Right renal cortex interstitium (tissue), 3 donors: ENCODE measurements at regions not wholly inside any gene's neighbourhood (a gene's known extent, or its start where the extent isn't known, plus 50 kb on each side); places are given as distances from the start of the nearest gene placed in this dataset.
"Not testable (repeated sequence)": the region's sequence is repeated elsewhere in the genome, so short reads cannot be mapped to it uniquely, and the experiment has no call there.

Experiments
- DNase-seq, 3 donors: peaks; one replicate each; pipeline ENCODE4 v3.0.0-alpha.2; 2013; ENCODE audit warnings: low read depth in 3 of 3, low spot score in 2 of 3

GRCh38 chr4:179145746-179146525 lies 1703.7 kb upstream of the AGA start:
- no peak for DNase-seq

GRCh38 chr4:179151770-179152169 lies 1709.5 kb upstream of the AGA start:
- no peak for DNase-seq

- DNase-seq, result no peak
Measured at GRCh38 chr4:179163147-179163546, 1720.9 kb upstream of the AGA start.

GRCh38 chr4:179164267-179164999 lies 1722.2 kb upstream of the AGA start:
- no peak for DNase-seq

- no peak for DNase-seq
Measured at GRCh38 chr4:179165000-179165738, 1722.9 kb upstream of the AGA start.

GRCh38 chr4:179165862-179166261 lies 1723.6 kb upstream of the AGA start:
- no peak for DNase-seq

GRCh38 chr4:179170308-179170707 lies 1728.1 kb upstream of the AGA start:
- not testable (repeated sequence) for DNase-seq

GRCh38 chr4:179182741-179183140 lies 1740.5 kb upstream of the AGA start:
- DNase-seq, result no peak

- DNase-seq, result no peak
Measured at GRCh38 chr4:179195887-179196286, 1753.7 kb upstream of the AGA start.

GRCh38 chr4:179196511-179196910 lies 1754.3 kb upstream of the AGA start:
- no peak for DNase-seq

- no peak for DNase-seq
Measured at GRCh38 chr4:179200681-179201080, 1758.4 kb upstream of the AGA start.

GRCh38 chr4:179225594-179225993 lies 1783.4 kb upstream of the AGA start:
- no peak for DNase-seq

GRCh38 chr4:179248821-179249220 lies 1806.6 kb upstream of the AGA start:
- no peak for DNase-seq

GRCh38 chr4:179268791-179269190 lies 1826.6 kb upstream of the AGA start:
- no peak for DNase-seq

- DNase-seq, result no peak
Measured at GRCh38 chr4:179272282-179272681, 1830.0 kb upstream of the AGA start.

- DNase-seq, result no peak
Measured at GRCh38 chr4:179278647-179279046, 1836.4 kb upstream of the AGA start.

- DNase-seq, result no peak
Measured at GRCh38 chr4:179285696-179286095, 1843.5 kb upstream of the AGA start.

- DNase-seq, result no peak
Measured at GRCh38 chr4:179291657-179292056, 1849.4 kb upstream of the AGA start.

GRCh38 chr4:179292468-179292867 lies 1850.2 kb upstream of the AGA start:
- DNase-seq, result no peak

GRCh38 chr4:179307297-179308136 lies 1865.3 kb upstream of the AGA start:
- no peak for DNase-seq

- DNase-seq, result no peak
Measured at GRCh38 chr4:179313823-179314222, 1871.6 kb upstream of the AGA start.
